Upper lobe of left lung (tissue), 4 donors: ENCODE measurements at regions not wholly inside any gene's neighbourhood (a gene's known extent, or its start where the extent isn't known, plus 50 kb on each side); places are given as distances from the start of the nearest gene placed in this dataset.

Source experiments
- EP300 ChIP-seq, 4 donors: sonication (generic); formaldehyde crosslinking; IDR thresholded peaks; one replicate each; pipeline ENCODE4 v1.5.1; 2017; ENCODE audit warnings: antibody characterized with exemption in 4 of 4, control low read depth in 2 of 4
- POLR2A ChIP-seq, 4 donors: fragments of 450-650 bp; IDR thresholded peaks; one replicate each; pipeline ENCODE4 v1.5.1; 2016 to 2017; ENCODE audit warnings: antibody characterized with exemption in 4 of 4, mild to moderate bottlenecking in 2 of 4
- TF ChIP-seq, protein P1 (sequence below), 6 experiments: fragments of 450-650 bp in 4 of 6; fragments of 200-600 bp in 2 of 6; sonication (generic) in 2 of 6; IDR thresholded peaks; one replicate each; pipeline ENCODE4 v1.5.1; 2016 to 2019; ENCODE audit warnings: antibody characterized with exemption in 6 of 6

- TF ChIP-seq POLR2A (IDR thresholded peaks at IDR 0.05) = no peak
- TF ChIP-seq, protein P1, sequence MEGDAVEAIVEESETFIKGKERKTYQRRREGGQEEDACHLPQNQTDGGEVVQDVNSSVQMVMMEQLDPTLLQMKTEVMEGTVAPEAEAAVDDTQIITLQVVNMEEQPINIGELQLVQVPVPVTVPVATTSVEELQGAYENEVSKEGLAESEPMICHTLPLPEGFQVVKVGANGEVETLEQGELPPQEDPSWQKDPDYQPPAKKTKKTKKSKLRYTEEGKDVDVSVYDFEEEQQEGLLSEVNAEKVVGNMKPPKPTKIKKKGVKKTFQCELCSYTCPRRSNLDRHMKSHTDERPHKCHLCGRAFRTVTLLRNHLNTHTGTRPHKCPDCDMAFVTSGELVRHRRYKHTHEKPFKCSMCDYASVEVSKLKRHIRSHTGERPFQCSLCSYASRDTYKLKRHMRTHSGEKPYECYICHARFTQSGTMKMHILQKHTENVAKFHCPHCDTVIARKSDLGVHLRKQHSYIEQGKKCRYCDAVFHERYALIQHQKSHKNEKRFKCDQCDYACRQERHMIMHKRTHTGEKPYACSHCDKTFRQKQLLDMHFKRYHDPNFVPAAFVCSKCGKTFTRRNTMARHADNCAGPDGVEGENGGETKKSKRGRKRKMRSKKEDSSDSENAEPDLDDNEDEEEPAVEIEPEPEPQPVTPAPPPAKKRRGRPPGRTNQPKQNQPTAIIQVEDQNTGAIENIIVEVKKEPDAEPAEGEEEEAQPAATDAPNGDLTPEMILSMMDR (IDR thresholded peaks at IDR 0.05) = no peak
- no peak for TF ChIP-seq EP300 (IDR thresholded peaks at IDR 0.05)
Measured at GRCh38 chr7:137151690-137152052, 191.9 kb downstream of the PTN start.
